H1 (cell line): ENCODE measurements at regions not wholly inside any gene's neighbourhood (a gene's known extent, or its start where the extent isn't known, plus 50 kb on each side); places are given as distances from the start of the nearest gene placed in this dataset.

ENCODE experiments used
- CTCF ChIA-PET: fragments of 300-600 bp; sonication (Branson Sonifier 250); formaldehyde crosslinking; loops from one replicate; lab custom pipeline; 2021; ENCODE audit not compliant: partially characterized antibody; lab: Charles Lee
- POLR2A ChIA-PET: fragments of 300-600 bp; sonication (Branson Sonifier 250); formaldehyde crosslinking; loops from one replicate; lab custom pipeline; 2021; ENCODE audit warnings: inconsistent platforms; ENCODE audit not compliant: partially characterized antibody; lab: Charles Lee
- DNase-seq, 2 experiments: peaks; one replicate each; pipeline versions ENCODE4 v3.0.0 to v3.0.0-alpha.2; 2010 to 2022; ENCODE audit warnings: low spot score in 2 of 2, low read depth in 1 of 2, mixed read lengths in 1 of 2
- FAIRE-seq: peaks from 2 replicates; lab custom pipeline; 2011; peaks lifted over from hg19 to GRCh38; lab: Jason Lieb, UNC
- H2AFZ ChIP-seq: 2 replicates; pipeline ENCODE4 v1.8.1; 2012; ENCODE audit warnings: low read length, inconsistent platforms
- H2AK5ac ChIP-seq: 2 replicates; pipeline ENCODE4 v1.6.1; 2013; ENCODE audit warnings: low read depth, low read length
- H2BK120ac ChIP-seq: replicated peaks from 2 replicates; pipeline ENCODE3; 2013; ENCODE audit warnings: low read depth, low read length, inconsistent platforms
- H2BK12ac ChIP-seq: 2 replicates; pipeline ENCODE4 v1.6.1; 2013; ENCODE audit warnings: low read depth, low read length
- H2BK15ac ChIP-seq: 2 replicates; pipeline ENCODE4 v1.6.1; 2013; ENCODE audit warnings: low read length
- H2BK20ac ChIP-seq: 2 replicates; pipeline ENCODE4 v1.6.1; 2013; ENCODE audit warnings: low read length
- H2BK5ac ChIP-seq: 2 replicates; pipeline ENCODE4 v1.6.1; 2013; ENCODE audit warnings: low read depth, low read length
- H3K14ac ChIP-seq: 2 replicates; pipeline ENCODE4 v1.6.1; 2013; ENCODE audit warnings: inconsistent platforms; ENCODE audit not compliant: insufficient read length
- H3K18ac ChIP-seq: 2 replicates; pipeline ENCODE4 v1.6.1; 2013; ENCODE audit warnings: low read length; ENCODE audit errors: extremely low read depth
- H3K23ac ChIP-seq: 2 replicates; pipeline ENCODE4 v1.6.1; 2013; ENCODE audit warnings: inconsistent platforms; ENCODE audit not compliant: insufficient read length
- H3K23me2 ChIP-seq: 2 replicates; pipeline ENCODE4 v1.6.1; 2013; ENCODE audit warnings: low read depth, low read length
- H3K27ac ChIP-seq: 2 replicates; pipeline ENCODE4 v1.6.1; 2011; ENCODE audit warnings: low read depth, low read length, inconsistent platforms
- H3K27me3 ChIP-seq, 4 experiments: replicated peaks in 1 of 4; 1 replicate in 1 of 4; 2 replicates in 3 of 4; pipeline versions ENCODE4 v1.6.1 to v1.8.1; 2011 to 2013; ENCODE audit warnings: low read length in 3 of 4, mild to moderate bottlenecking in 3 of 4, inconsistent platforms in 2 of 4, mixed read lengths in 2 of 4, moderate library complexity in 1 of 4; ENCODE audit not compliant: control insufficient read depth in 3 of 4, insufficient read depth in 3 of 4; ENCODE audit errors: extremely low read depth in 1 of 4
- H3K36me3 ChIP-seq, 4 experiments: 2 replicates each; pipeline versions ENCODE4 v1.6.1 to v1.8.1; 2011 to 2013; ENCODE audit warnings: mild to moderate bottlenecking in 4 of 4, low read length in 3 of 4, moderate library complexity in 2 of 4, control low read depth in 1 of 4, inconsistent platforms in 1 of 4; ENCODE audit not compliant: insufficient read depth in 4 of 4, control insufficient read depth in 2 of 4
- H3K4ac ChIP-seq: replicated peaks from 2 replicates; pipeline ENCODE3; 2013; ENCODE audit warnings: low read length, low read depth, mixed read lengths, inconsistent platforms; ENCODE audit not compliant: insufficient read length
- H3K4me1 ChIP-seq, 4 experiments: replicated peaks in 1 of 4; 1 replicate in 1 of 4; 2 replicates in 3 of 4; pipeline versions ENCODE4 v1.6.1 to v1.8.1; 2011 to 2013; ENCODE audit warnings: low read length in 3 of 4, inconsistent platforms in 2 of 4, mixed read lengths in 1 of 4; ENCODE audit not compliant: insufficient read depth in 4 of 4, control insufficient read depth in 3 of 4
- H3K4me2 ChIP-seq, 2 experiments: 2 replicates each; pipeline versions ENCODE4 v1.6.1 to v1.8.1; 2011 to 2013; ENCODE audit warnings: low read depth in 2 of 2, low read length in 2 of 2, control low read depth in 1 of 2, inconsistent platforms in 1 of 2, mild to moderate bottlenecking in 1 of 2; ENCODE audit not compliant: insufficient read depth in 1 of 2
- H3K4me3 ChIP-seq, 4 experiments: fragments of 200-600, 300-600 bp in 1 of 4; sonication (generic), shearing (Covaris generic), sonication (Bioruptor Twin) in 1 of 4; 2 replicates each; pipeline versions ENCODE4 v1.5.1 to v1.8.1; 2011 to 2016; ENCODE audit warnings: low read length in 4 of 4, low read depth in 3 of 4, control low read depth in 2 of 4, inconsistent platforms in 2 of 4, mild to moderate bottlenecking in 2 of 4, mixed read lengths in 1 of 4, moderate library complexity in 1 of 4; ENCODE audit not compliant: insufficient read depth in 2 of 4; ENCODE audit errors: extremely low read depth in 1 of 4
- H3K56ac ChIP-seq: replicated peaks from 2 replicates; pipeline ENCODE3; 2013; ENCODE audit warnings: low read depth, mild to moderate bottlenecking, mixed read lengths, low read length, inconsistent platforms; ENCODE audit not compliant: insufficient read length
- H3K79me1 ChIP-seq: 2 replicates; pipeline ENCODE4 v1.6.1; 2013; ENCODE audit warnings: low read depth, low read length, control low read depth
- H3K79me2 ChIP-seq, 2 experiments: 2 replicates each; pipeline versions ENCODE4 v1.6.1 to v1.8.1; 2012 to 2013; ENCODE audit warnings: low read length in 2 of 2, mild to moderate bottlenecking in 2 of 2, inconsistent platforms in 1 of 2; ENCODE audit not compliant: insufficient read depth in 2 of 2, control insufficient read depth in 1 of 2
- H3K9ac ChIP-seq, 4 experiments: replicated peaks in 1 of 4; 1 replicate in 1 of 4; 2 replicates in 3 of 4; pipeline versions ENCODE4 v1.6.1 to v1.8.1; 2011 to 2013; ENCODE audit warnings: low read depth in 3 of 4, low read length in 3 of 4, control low read depth in 2 of 4, mild to moderate bottlenecking in 2 of 4, moderate library complexity in 2 of 4, inconsistent platforms in 1 of 4; ENCODE audit errors: extremely low read depth in 1 of 4
- H3K9me3 ChIP-seq, 2 experiments: 2 replicates each; pipeline versions ENCODE4 v1.6.1 to v1.8.1; 2012 to 2013; ENCODE audit warnings: mild to moderate bottlenecking in 2 of 2, moderate library complexity in 2 of 2, control low read depth in 1 of 2, inconsistent platforms in 1 of 2, low read depth in 1 of 2, low read length in 1 of 2, mixed read lengths in 1 of 2; ENCODE audit not compliant: insufficient read depth in 2 of 2
- H4K20me1 ChIP-seq, 2 experiments: replicated peaks in 1 of 2; 2 replicates each; pipeline versions ENCODE3 to v1.8.1; 2011 to 2013; ENCODE audit warnings: inconsistent platforms in 2 of 2, low read length in 2 of 2, mild to moderate bottlenecking in 1 of 2; ENCODE audit not compliant: insufficient read depth in 2 of 2, control insufficient read depth in 1 of 2
- H4K5ac ChIP-seq: 2 replicates; pipeline ENCODE4 v1.6.1; 2013; ENCODE audit warnings: low read length, low read depth, mixed read lengths, inconsistent platforms; ENCODE audit not compliant: insufficient read length
- H4K8ac ChIP-seq: 2 replicates; pipeline ENCODE4 v1.8.0; 2013; ENCODE audit warnings: mild to moderate bottlenecking, moderate library complexity, low read length, inconsistent platforms; ENCODE audit not compliant: insufficient read depth; ENCODE audit errors: extremely low read depth
- H4K91ac ChIP-seq: replicated peaks from 2 replicates; pipeline ENCODE3; 2013; ENCODE audit warnings: low read length, mixed read lengths, inconsistent platforms; ENCODE audit not compliant: insufficient read length
- BACH1 ChIP-seq: IDR thresholded peaks from 2 replicates; pipeline ENCODE4 v1.6.1; 2012; ENCODE audit warnings: low read length, improper control_type of control experiment
- CBX8 ChIP-seq: fragments of 300-800, 300-1000 bp; sonication (generic); IDR thresholded peaks from 2 replicates; pipeline ENCODE4 v1.7.1; 2016; ENCODE audit warnings: low read depth, low read length, borderline replicate concordance
- EGR1 ChIP-seq: IDR thresholded peaks from 2 replicates; pipeline ENCODE4 v1.6.1; 2011; ENCODE audit warnings: low read depth, low read length, borderline replicate concordance
- FOSL1 ChIP-seq: IDR thresholded peaks from 2 replicates; pipeline ENCODE4 v1.6.1; 2011; ENCODE audit warnings: mild to moderate bottlenecking, low read depth, low read length, moderate library complexity; ENCODE audit not compliant: insufficient read depth
- GTF2F1 ChIP-seq: IDR thresholded peaks from 2 replicates; pipeline ENCODE4 v1.6.1; 2012; ENCODE audit warnings: low read depth, low read length, improper control_type of control experiment, borderline replicate concordance
- HDAC2 ChIP-seq, 2 experiments: fragments of 300-600 bp in 1 of 2; sonication (generic) in 1 of 2; IDR thresholded peaks; 2 replicates each; pipeline ENCODE4 v1.6.1; 2011 to 2012; ENCODE audit warnings: low read depth in 2 of 2, low read length in 2 of 2, mild to moderate bottlenecking in 2 of 2, moderate library complexity in 2 of 2, borderline replicate concordance in 1 of 2, inconsistent platforms in 1 of 2
- HDAC6 ChIP-seq: IDR thresholded peaks from one replicate; pipeline ENCODE4 v1.7.1; 2012; ENCODE audit warnings: low read depth, mild to moderate bottlenecking, inconsistent platforms, low read length, moderate library complexity
- JUND ChIP-seq: IDR thresholded peaks from 2 replicates; pipeline ENCODE4 v1.6.1; 2011; ENCODE audit warnings: mild to moderate bottlenecking, improper control_type of control experiment, low read length
- POLR2A ChIP-seq, 2 experiments: IDR thresholded peaks; 1 replicate in 1 of 2; 2 replicates in 1 of 2; pipeline ENCODE4 v1.6.1; 2011; ENCODE audit warnings: low read depth in 2 of 2, low read length in 2 of 2, mild to moderate bottlenecking in 2 of 2; ENCODE audit errors: control extremely low read depth in 1 of 2
- POU5F1 ChIP-seq: IDR thresholded peaks from 2 replicates; pipeline ENCODE4 v1.6.1; 2011; ENCODE audit warnings: low read depth, mild to moderate bottlenecking, low read length, moderate library complexity
- RBBP5 ChIP-seq: IDR thresholded peaks from 2 replicates; pipeline ENCODE4 v1.7.1; 2012; ENCODE audit warnings: low read depth, mild to moderate bottlenecking, inconsistent platforms, low read length, moderate library complexity, borderline replicate concordance
- RNF2 ChIP-seq: fragments of 200-900, 300-1000 bp; sonication (generic); IDR thresholded peaks from 2 replicates; pipeline ENCODE4 v1.7.1; 2016; ENCODE audit warnings: borderline replicate concordance, low read depth, mild to moderate bottlenecking, antibody characterized with exemption, low read length; ENCODE audit not compliant: poor library complexity, severe bottlenecking; ENCODE audit errors: missing control alignments
- SIN3A ChIP-seq, 2 experiments: IDR thresholded peaks in 1 of 2; conservative IDR thresholded peaks in 1 of 2; 2 replicates each; pipeline ENCODE4 v1.6.1; 2011 to 2012; ENCODE audit warnings: low read length in 2 of 2, improper control_type of control experiment in 1 of 2, low read depth in 1 of 2, mild to moderate bottlenecking in 1 of 2
- SUZ12 ChIP-seq: fragments of 200-600 bp; sonication (generic); IDR thresholded peaks from 2 replicates; pipeline ENCODE4 v1.6.1; 2012; ENCODE audit warnings: mild to moderate bottlenecking, inconsistent platforms, low read length, moderate library complexity, mixed read lengths
- TCF12 ChIP-seq: IDR thresholded peaks from 2 replicates; pipeline ENCODE4 v1.6.1; 2011; ENCODE audit warnings: low read depth, mild to moderate bottlenecking, low read length
- WGBS, 2 experiments: shearing (Covaris generic) in 1 of 2; methylation state at CpG; one replicate each; pipeline versions ENCODE4 v1.1.6 to v1.1.7; 2013 to 2015; ENCODE audit warnings: low lambda C conversion rate in 2 of 2, mixed read lengths in 2 of 2, inconsistent platforms in 1 of 2, low coverage in 1 of 2, missing lambda C conversion rate in 1 of 2; ENCODE audit not compliant: insufficient replicate concordance in 2 of 2, insufficient coverage in 1 of 2, insufficient read length in 1 of 2; ENCODE audit errors: extremely low coverage in 1 of 2, missing lambda C conversion rate in 1 of 2; 5-methylcytosine and 5-hydroxymethylcytosine counted together

DNA sequence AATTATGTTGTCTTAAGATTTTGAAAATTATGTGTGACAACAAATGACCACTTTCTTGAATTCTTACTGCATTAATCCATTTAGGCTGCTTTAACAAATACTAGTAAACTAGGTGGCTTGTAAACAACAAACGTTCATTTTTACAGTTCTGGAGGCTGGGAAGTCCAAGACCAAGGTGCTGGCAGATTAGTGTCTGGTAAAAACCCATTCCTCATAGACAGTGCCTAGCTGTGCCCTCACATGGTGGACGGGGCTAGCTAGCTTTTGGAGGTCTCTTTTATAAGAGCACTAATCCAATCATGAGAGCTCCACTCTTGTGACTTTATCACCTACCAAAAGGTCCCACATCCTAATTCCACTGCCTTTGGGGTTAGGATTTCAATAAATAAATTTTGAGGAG lies 425.8 kb downstream of the SPRY1 start:
- H4K20me1 ChIP-seq = no peaks in the 10 kb centered on the region
- H2BK20ac ChIP-seq = no peak overlapping the region
- no peak overlapping the region for H3K9ac ChIP-seq
- no peaks in the 10 kb centered on the region for H3K79me2 ChIP-seq
- no peak overlapping the region for H3K27ac ChIP-seq
- H2BK5ac ChIP-seq = no peak overlapping the region
- H2BK120ac ChIP-seq = no peak overlapping the region
- H3K56ac ChIP-seq = no peak overlapping the region
- H3K27me3 ChIP-seq = no peaks in the 10 kb centered on the region
- POLR2A ChIA-PET = interaction anchor here (0.6 kb wide), 1 partner anchor 1640 kb away, joined by 3 read pairs; no protein-coding TSS in a partner anchor
- DNase-seq = no peak
- no peak overlapping the region for H2AFZ ChIP-seq
- no peaks in the 10 kb centered on the region for H3K9me3 ChIP-seq
- no peak overlapping the region for H3K4me3 ChIP-seq
- H3K14ac ChIP-seq = no peak overlapping the region
- no peak overlapping the region for H2BK15ac ChIP-seq
- no peak overlapping the region for H4K5ac ChIP-seq
- no peaks in the 10 kb centered on the region for H3K36me3 ChIP-seq
- H3K79me1 ChIP-seq = no peaks in the 10 kb centered on the region
- no peak overlapping the region for H3K4me2 ChIP-seq
- H4K91ac ChIP-seq = no peak overlapping the region
- 73% methylated on average over 2 of the region's 2 CpGs; no CpG with 5 or more reads in 1 of the 2 experiments for WGBS, 2 experiments
- CTCF ChIA-PET = interaction anchor here (0.7 to 1.1 kb wide), 2 partner anchors 10 to 115 kb away, joined by 3 to 4 read pairs; no protein-coding TSS in a partner anchor
- no peak overlapping the region for H2BK12ac ChIP-seq
- H3K23me2 ChIP-seq = no peaks in the 10 kb centered on the region
- H3K23ac ChIP-seq = no peak overlapping the region
- no peak overlapping the region for H3K4ac ChIP-seq
- H2AK5ac ChIP-seq = no peak overlapping the region
- peaks cover 0 to 4% (median 0%) of the 10 kb centered on the region in 4 experiments; a peak in 1 of 7 replicates for H3K4me1 ChIP-seq
- no peak overlapping the region for H4K8ac ChIP-seq
- no peak overlapping the region for H3K18ac ChIP-seq
- FAIRE-seq = no peak
- no peak for TF ChIP-seq TCF12
- TF ChIP-seq JUND = no peak
- no peak for TF ChIP-seq RNF2
- no peak for TF ChIP-seq POLR2A (IDR thresholded peaks at IDR 0.05; ENCODE audit: control extremely low read depth in 1 of 2, low read depth in 2 of 2, low read length in 2 of 2)
- no peak for TF ChIP-seq RBBP5
- TF ChIP-seq EGR1 = no peak
- TF ChIP-seq SUZ12 = no peak
- TF ChIP-seq HDAC6 = no peak
- TF ChIP-seq CBX8 = no peak
- TF ChIP-seq FOSL1 = no peak
- no peak for TF ChIP-seq HDAC2 (IDR thresholded peaks at IDR 0.05; ENCODE audit: borderline replicate concordance in 1 of 2, low read depth in 2 of 2, low read length in 2 of 2)
- no peak for TF ChIP-seq BACH1
- TF ChIP-seq GTF2F1 = no peak
- TF ChIP-seq POU5F1 = no peak
- no peak for TF ChIP-seq SIN3A (conservative IDR thresholded peaks at IDR 0.05 in 1 of 2, IDR thresholded peaks at IDR 0.05 in 1 of 2; ENCODE audit: low read depth in 1 of 2, low read length in 2 of 2)
